ENCODE measurements at regions not wholly inside any gene's neighbourhood (a gene's known extent, or its start where the extent isn't known, plus 50 kb on each side); places are given as distances from the start of the nearest gene placed in this dataset.
"Not testable (repeated sequence)": the region's sequence is repeated elsewhere in the genome, so short reads cannot be mapped to it uniquely, and the experiment has no call there.

GRCh38 chr2:7693246-7694075 is 776.2 kb downstream of the RNF144A start:
- FAIRE-seq, result no peak
- DNase-seq (ENCODE audit: insufficient read length, low spot score), result no peak

GRCh38 chr2:7694076-7694985 is 777.1 kb downstream of the RNF144A start:
- no peak for DNase-seq (ENCODE audit: insufficient read length, low spot score)
- FAIRE-seq, result no peak

GRCh38 chr2:7696556-7696955 is 779.3 kb downstream of the RNF144A start:
- not testable (repeated sequence) for FAIRE-seq; DNase-seq (ENCODE audit: insufficient read length, low spot score)

GRCh38 chr2:7697052-7697451 is 779.8 kb downstream of the RNF144A start:
- DNase-seq (ENCODE audit: insufficient read length, low spot score) (no peak), FAIRE-seq (no peak)

- no peak for FAIRE-seq
- no peak for DNase-seq (ENCODE audit: insufficient read length, low spot score)
These were observed 784.6 kb downstream of the RNF144A start for GRCh38 chr2:7701791-7702190.

GRCh38 chr2:7703048-7703447 is 785.8 kb downstream of the RNF144A start:
- DNase-seq (ENCODE audit: insufficient read length, low spot score) (no peak), FAIRE-seq (no peak)

GRCh38 chr2:7703543-7704144 is 786.4 kb downstream of the RNF144A start:
- no peak for FAIRE-seq
- DNase-seq (ENCODE audit: insufficient read length, low spot score), result no peak

GRCh38 chr2:7704296-7704865 is 787.2 kb downstream of the RNF144A start:
- FAIRE-seq, result no peak

GRCh38 chr2:7706791-7707190 is 789.6 kb downstream of the RNF144A start:
- FAIRE-seq (no peak), DNase-seq (ENCODE audit: insufficient read length, low spot score) (no peak)

More at GRCh38 chr2:7704296-7704865, 787.2 kb downstream of the RNF144A start:
- no peak for DNase-seq (ENCODE audit: insufficient read length, low spot score)

- DNase-seq (ENCODE audit: insufficient read length, low spot score) (peak; percentile 9), FAIRE-seq (no peak)
These were observed 790.5 kb downstream of the RNF144A start for GRCh38 chr2:7707723-7708122.

- DNase-seq (ENCODE audit: insufficient read length, low spot score), result no peak
These were observed 792.7 kb downstream of the RNF144A start for GRCh38 chr2:7709907-7710306.

GRCh38 chr2:7711167-7711566 is 794.0 kb downstream of the RNF144A start:
- FAIRE-seq, result no peak
- no peak for DNase-seq (ENCODE audit: insufficient read length, low spot score)

More at GRCh38 chr2:7709907-7710306, 792.7 kb downstream of the RNF144A start:
- FAIRE-seq, result no peak

- no peak for DNase-seq (ENCODE audit: insufficient read length, low spot score)
- FAIRE-seq, result no peak
These were observed 802.7 kb downstream of the RNF144A start for GRCh38 chr2:7719876-7720275.

- FAIRE-seq, result no peak
- DNase-seq (ENCODE audit: insufficient read length, low spot score), result no peak
These were observed 804.3 kb downstream of the RNF144A start for GRCh38 chr2:7721413-7721995.

- FAIRE-seq, result no peak
These were observed 805.1 kb downstream of the RNF144A start for GRCh38 chr2:7722212-7722910.

GRCh38 chr2:7724336-7724735 is 807.1 kb downstream of the RNF144A start:
- no peak for FAIRE-seq
- no peak for DNase-seq (ENCODE audit: insufficient read length, low spot score)

More at GRCh38 chr2:7722212-7722910, 805.1 kb downstream of the RNF144A start:
- no peak for DNase-seq (ENCODE audit: insufficient read length, low spot score)

- FAIRE-seq (no peak), DNase-seq (ENCODE audit: insufficient read length, low spot score) (no peak)
These were observed 808.1 kb downstream of the RNF144A start for GRCh38 chr2:7725171-7725849.

- DNase-seq (ENCODE audit: insufficient read length, low spot score) (no peak), FAIRE-seq (no peak)
These were observed 808.6 kb downstream of the RNF144A start for GRCh38 chr2:7725850-7726242.

GRCh38 chr2:7726989-7727388 is 809.8 kb downstream of the RNF144A start:
- FAIRE-seq (no peak), DNase-seq (ENCODE audit: insufficient read length, low spot score) (no peak)
